HFFc6 (cell line): ENCODE measurements at regions not wholly inside any gene's neighbourhood (a gene's known extent, or its start where the extent isn't known, plus 50 kb on each side); places are given as distances from the start of the nearest gene placed in this dataset.

ENCODE experiments used
- DNase-seq: peaks from one replicate; pipeline ENCODE4 v3.0.0-alpha.2; 2018
- H3K27ac Mint-ChIP-seq: 2 replicates; pipeline ENCODE4 v1.8.0; 2020; ENCODE audit warnings: mild to moderate bottlenecking, mixed read lengths
- H3K27me3 Mint-ChIP-seq: 2 replicates; pipeline ENCODE4 v1.8.0; 2021; ENCODE audit warnings: mild to moderate bottlenecking, moderate library complexity, mixed read lengths; ENCODE audit not compliant: insufficient read depth
- H3K36me3 Mint-ChIP-seq: 2 replicates; pipeline ENCODE4 v1.8.0; 2021; ENCODE audit warnings: low read depth, mixed read lengths
- H3K4me1 Mint-ChIP-seq: 2 replicates; pipeline ENCODE4 v1.8.0; 2020; ENCODE audit warnings: low read depth, mixed read lengths
- H3K4me3 Mint-ChIP-seq: 2 replicates; pipeline ENCODE4 v1.8.0; 2020; ENCODE audit warnings: mild to moderate bottlenecking, moderate library complexity, mixed read lengths
- H3K9me3 Mint-ChIP-seq: 2 replicates; pipeline ENCODE4 v1.8.0; 2020; ENCODE audit warnings: mild to moderate bottlenecking, mixed read lengths
- TF ChIP-seq, protein P1 (sequence below): fragments of 200-600 bp; sonication (generic); IDR thresholded peaks from 2 replicates; pipeline ENCODE4 v1.5.0; 2021; ENCODE audit warnings: antibody characterized with exemption, mild to moderate bottlenecking

DNA sequence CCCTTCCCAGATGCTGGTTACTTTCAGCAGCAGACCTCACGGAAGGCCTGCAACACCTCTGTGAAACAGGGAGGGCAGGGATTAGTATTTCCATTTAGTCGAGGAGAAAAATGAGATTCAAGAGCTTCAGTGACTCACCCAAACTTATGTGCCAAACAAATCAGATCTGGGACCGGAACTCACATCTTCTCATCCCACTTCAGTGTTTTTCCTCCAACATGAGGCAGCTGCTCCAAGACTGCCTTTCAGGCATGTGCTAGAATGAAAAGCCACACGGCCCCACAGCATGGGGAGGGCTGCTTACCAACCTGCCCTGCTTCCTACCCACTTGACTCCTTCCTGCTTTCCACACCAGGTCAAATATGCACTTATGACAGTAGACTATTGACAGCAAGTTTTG lies 129.4 kb upstream of the SLC24A5 start:
- H3K27me3 Mint-ChIP-seq = peaks cover 6% of the 10 kb centered on the region
- TF ChIP-seq, protein P1, sequence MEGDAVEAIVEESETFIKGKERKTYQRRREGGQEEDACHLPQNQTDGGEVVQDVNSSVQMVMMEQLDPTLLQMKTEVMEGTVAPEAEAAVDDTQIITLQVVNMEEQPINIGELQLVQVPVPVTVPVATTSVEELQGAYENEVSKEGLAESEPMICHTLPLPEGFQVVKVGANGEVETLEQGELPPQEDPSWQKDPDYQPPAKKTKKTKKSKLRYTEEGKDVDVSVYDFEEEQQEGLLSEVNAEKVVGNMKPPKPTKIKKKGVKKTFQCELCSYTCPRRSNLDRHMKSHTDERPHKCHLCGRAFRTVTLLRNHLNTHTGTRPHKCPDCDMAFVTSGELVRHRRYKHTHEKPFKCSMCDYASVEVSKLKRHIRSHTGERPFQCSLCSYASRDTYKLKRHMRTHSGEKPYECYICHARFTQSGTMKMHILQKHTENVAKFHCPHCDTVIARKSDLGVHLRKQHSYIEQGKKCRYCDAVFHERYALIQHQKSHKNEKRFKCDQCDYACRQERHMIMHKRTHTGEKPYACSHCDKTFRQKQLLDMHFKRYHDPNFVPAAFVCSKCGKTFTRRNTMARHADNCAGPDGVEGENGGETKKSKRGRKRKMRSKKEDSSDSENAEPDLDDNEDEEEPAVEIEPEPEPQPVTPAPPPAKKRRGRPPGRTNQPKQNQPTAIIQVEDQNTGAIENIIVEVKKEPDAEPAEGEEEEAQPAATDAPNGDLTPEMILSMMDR = no peak
- no peaks in the 10 kb centered on the region for H3K36me3 Mint-ChIP-seq
- no peaks in the 10 kb centered on the region for H3K9me3 Mint-ChIP-seq
- H3K4me1 Mint-ChIP-seq = no peaks in the 10 kb centered on the region
- no peak for DNase-seq
- H3K27ac Mint-ChIP-seq = no peak overlapping the region
- no peak overlapping the region for H3K4me3 Mint-ChIP-seq

DNA sequence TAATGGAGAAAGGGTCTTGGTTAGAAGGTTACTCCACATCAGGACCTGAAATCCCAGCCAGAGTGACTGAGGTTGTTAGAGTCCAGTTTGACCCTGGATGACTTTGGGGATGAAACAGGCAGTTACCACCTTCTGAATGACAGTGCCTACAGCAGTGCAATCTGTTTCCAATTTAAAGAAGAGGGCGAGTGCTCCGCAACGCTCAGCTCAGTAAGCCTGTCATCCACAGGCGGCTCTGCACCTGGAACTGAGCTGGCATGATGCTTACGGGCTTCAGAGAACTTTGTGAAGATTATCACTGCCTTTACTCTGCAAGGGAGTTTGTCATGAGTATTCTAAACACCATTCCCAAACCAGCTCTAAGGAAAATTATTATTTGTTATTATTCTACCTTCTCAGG lies 127.7 kb upstream of the SLC24A5 start:
- TF ChIP-seq, protein P1 = no peak
- H3K36me3 Mint-ChIP-seq = no peaks in the 10 kb centered on the region
- H3K27me3 Mint-ChIP-seq = peaks cover 6% of the 10 kb centered on the region
- H3K9me3 Mint-ChIP-seq = no peaks in the 10 kb centered on the region
- no peak for DNase-seq
- no peak overlapping the region for H3K4me3 Mint-ChIP-seq
- no peak overlapping the region for H3K27ac Mint-ChIP-seq
- no peaks in the 10 kb centered on the region for H3K4me1 Mint-ChIP-seq

GRCh38 chr15:47997195-47998080 lies 123.4 kb upstream of the SLC24A5 start:
- DNase-seq = no peak
- TF ChIP-seq, protein P1 = no peak
- no peaks in the 10 kb centered on the region for H3K9me3 Mint-ChIP-seq
- no peak overlapping the region for H3K4me3 Mint-ChIP-seq
- no peaks in the 10 kb centered on the region for H3K36me3 Mint-ChIP-seq
- H3K27me3 Mint-ChIP-seq = peaks cover 8% of the 10 kb centered on the region
- no peak overlapping the region for H3K27ac Mint-ChIP-seq
- H3K4me1 Mint-ChIP-seq = no peaks in the 10 kb centered on the region

DNA sequence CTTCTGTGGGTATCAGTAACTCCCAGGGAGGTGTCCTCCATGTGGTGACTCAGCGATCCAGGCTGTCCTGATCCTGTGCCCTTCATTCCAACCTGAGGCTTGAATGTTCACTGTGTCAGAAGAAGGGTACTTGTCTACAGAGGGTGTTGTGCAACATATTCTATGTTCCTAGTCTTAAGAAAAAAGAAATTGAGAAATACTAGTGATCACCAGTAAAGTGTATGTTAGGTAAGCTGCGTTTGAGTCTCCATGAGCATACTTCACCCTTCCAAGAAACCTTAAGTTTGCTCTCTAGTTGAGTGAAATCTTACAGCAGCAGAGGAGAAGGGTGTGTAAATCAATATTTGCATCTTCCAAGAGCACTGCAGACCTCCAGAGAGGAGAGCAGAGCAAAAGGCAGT lies 122.2 kb upstream of the SLC24A5 start:
- H3K27ac Mint-ChIP-seq = no peak overlapping the region
- no peaks in the 10 kb centered on the region for H3K4me1 Mint-ChIP-seq
- no peaks in the 10 kb centered on the region for H3K9me3 Mint-ChIP-seq
- peaks cover 11% of the 10 kb centered on the region for H3K27me3 Mint-ChIP-seq
- H3K4me3 Mint-ChIP-seq = no peak overlapping the region
- TF ChIP-seq, protein P1 = no peak
- no peaks in the 10 kb centered on the region for H3K36me3 Mint-ChIP-seq
- DNase-seq = no peak

GRCh38 chr15:48001393-48002039 lies 119.3 kb upstream of the SLC24A5 start:
- TF ChIP-seq, protein P1 = no peak
- H3K9me3 Mint-ChIP-seq = no peaks in the 10 kb centered on the region
- no peak overlapping the region for H3K27ac Mint-ChIP-seq
- H3K27me3 Mint-ChIP-seq = peaks cover 11% of the 10 kb centered on the region; the same call in 1 of the 2 replicates
- DNase-seq = no peak
- no peaks in the 10 kb centered on the region for H3K4me1 Mint-ChIP-seq
- no peaks in the 10 kb centered on the region for H3K36me3 Mint-ChIP-seq
- H3K4me3 Mint-ChIP-seq = no peak overlapping the region
